Activated CD4-positive, alpha-beta T cell treated with anti-CD3 and anti-CD28 coated beads for 48 hours (primary cell): ENCODE measurements at regions not wholly inside any gene's neighbourhood (a gene's known extent, or its start where the extent isn't known, plus 50 kb on each side); places are given as distances from the start of the nearest gene placed in this dataset.
"Not testable (repeated sequence)": the region's sequence is repeated elsewhere in the genome, so short reads cannot be mapped to it uniquely, and the experiment has no call there.

ENCODE experiments used
- DNase-seq: peaks from one replicate; pipeline ENCODE4 v3.0.0-alpha.2; 2020

DNA sequence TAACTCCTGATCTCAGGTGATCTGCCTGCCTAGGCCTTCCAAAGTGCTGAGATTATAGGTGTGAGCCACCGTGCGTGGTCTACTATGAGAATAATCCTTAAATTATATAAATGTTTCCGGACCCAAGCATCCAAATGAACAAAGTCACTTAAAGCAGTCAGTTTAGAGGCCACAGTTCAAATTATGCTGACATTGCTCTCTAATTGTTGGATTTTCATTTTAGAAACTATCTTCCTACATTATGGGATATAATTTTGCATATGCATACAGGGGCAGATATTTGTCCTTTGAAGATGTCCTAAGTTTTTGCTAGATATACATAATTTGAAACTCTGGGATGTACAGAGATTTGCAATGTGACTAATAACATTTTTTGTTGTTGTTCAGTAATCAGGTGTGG is 390.1 kb downstream of the RND3 start:
- no peak for DNase-seq

DNA sequence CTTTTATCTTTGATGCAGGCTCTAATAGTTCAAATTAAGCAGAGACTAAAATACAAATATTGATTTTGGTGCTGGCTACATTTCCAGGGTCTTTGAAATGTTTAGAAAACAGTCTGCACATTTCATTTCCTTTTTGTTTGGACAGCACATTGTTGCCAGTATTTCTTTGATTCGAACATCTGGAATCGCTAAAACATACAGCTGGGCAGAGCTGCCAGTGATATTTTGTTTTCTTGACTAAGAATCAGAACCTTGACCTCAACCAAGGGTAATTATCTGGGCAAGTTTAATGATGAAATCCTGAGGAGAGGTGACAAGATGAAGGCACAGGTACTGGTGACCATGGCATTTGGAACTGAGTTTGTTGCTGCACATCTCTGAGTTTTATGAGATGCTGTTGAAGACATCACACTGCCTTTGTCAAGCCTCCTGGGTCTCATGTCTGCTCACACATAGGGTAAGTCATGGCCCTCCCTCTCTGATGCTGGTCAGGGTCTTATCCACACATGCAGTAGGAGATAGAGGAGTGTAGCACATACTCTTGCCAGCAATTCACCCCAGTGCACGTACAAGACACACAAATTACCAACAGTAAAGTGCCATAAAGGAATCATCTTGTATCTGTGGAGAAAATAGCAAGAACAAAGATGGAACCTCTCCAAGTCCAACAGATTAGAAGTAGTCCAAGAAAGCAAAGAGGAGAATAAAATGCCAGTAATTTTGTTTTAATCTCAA is 391.9 kb downstream of the RND3 start:
- DNase-seq: no peak

DNA sequence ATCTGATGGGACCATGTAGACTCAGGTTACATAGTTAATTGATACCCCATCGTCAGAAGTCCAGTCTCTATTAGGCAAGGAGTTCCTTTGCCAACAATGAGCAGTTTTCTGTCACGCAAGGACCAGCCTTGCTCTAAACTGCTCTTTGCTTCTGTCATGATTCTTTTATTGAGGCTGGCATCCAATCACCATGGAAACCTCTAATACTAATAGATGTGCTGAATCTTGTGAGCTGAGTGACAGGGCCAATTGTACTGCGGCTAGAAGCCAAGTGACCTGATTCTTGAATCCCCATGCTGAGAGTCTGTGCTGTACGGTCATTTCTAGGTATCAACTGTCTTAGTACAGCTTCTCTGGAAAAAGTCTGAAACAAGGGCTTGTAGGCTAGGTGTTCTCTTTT is 395.6 kb downstream of the RND3 start:
- DNase-seq: no peak

DNA sequence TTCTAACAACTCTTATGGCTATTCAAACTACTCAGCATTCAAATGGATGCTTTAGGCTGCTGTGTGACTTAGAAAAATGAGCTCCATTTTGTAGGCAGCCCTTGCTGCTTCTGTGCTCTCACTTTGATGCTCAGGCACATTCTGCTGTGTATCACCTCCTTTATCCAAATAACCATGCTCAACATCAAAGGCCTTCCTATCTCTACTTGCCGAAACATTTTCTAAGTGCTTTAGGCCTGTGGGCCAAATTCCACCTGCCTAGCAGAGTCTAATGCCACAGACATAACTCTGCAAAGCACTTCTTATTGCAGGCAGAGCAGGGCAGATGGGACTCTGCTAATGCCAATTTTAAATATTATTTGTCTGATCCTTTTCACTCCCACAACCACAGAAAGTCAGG is 397.4 kb downstream of the RND3 start:
- DNase-seq: no peak

DNA sequence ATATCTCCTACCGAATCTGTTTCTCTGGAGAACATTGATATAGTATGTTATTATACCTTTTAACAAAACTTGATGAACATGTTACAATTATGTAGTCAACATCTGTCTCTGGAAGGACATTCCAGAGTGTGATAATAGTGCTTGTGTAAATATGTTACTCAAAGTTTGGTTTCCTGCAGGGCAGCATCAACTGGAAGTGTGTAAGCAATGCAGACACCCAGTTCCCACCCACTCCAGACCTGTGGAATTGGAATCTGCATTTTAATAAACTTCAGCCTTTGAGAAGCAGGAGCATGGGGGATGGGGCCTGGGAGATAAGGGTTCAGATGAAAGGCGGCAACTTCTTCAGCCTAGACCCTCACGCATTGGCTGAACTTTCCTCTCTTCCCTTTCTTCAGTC is 398.9 kb downstream of the RND3 start:
- DNase-seq: no peak

DNA sequence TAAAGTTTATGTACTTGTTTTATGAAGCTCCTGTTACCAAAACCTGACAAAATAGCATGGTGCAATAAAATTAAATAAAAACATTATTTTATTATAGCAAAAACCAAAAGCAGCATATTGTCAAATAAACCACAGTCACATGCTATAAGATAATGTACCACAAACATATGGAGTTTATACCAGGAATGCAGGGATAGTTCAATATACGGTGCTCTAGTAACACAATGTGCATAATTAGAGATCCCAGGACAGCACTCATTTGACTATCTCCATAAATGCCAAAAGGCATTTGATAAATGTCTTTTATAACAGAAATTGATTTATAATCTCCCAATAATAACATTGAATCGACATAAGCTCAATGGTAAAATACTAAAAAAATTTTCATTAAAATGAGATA is 402.0 kb downstream of the RND3 start:
- no peak for DNase-seq

DNA sequence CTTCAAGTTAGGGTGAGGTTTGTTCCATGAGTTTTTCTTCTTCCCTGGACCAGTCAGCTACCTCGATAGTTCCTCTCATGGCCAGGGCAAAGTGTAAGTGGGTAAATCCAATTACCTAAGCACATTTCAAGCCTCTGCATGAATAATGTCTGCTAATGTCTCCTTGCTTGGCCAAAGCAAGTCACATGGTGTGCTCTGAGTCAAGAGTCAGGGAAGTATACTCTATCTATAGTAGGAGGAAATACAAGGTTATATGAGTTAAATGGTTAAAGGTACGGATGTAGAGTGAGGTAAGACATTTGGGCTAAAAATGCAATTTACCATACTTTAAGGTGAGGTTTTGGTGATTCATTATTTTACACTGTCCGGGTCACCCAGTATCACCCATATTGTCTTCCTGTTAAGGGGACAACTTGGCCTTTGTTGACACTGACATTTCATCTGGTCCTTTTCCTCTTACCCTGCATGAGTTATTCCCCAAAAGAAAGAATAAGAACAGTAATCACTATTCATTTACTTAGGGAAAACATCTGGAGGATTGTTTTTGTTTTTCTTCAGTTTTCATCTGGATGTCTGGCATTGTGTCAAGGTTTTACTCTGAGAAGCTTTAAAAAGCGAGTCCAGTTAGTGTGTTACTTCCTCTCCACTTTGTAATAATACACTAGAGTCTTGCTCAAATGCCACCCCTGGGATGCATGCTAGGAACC is 405.5 kb downstream of the RND3 start:
- no peak for DNase-seq

DNA sequence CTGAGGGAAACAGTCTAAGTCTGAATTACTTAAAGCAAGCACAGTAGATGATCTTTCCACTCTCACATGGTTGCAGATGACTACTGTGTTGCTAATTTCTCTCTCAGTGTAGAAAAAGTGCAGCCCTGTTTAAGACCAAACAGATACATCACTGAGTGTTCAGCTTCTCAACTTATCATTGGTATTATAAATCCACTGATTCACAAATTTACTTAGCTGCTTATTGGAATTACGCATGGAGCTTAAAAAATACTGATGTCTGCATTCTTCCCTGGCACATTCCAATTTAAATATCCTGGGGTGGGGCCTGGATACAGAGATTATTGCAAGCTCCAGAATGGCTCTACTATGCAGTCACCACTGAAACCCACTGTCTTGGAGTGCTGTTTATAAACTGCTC is 411.2 kb downstream of the RND3 start:
- DNase-seq: no peak

DNA sequence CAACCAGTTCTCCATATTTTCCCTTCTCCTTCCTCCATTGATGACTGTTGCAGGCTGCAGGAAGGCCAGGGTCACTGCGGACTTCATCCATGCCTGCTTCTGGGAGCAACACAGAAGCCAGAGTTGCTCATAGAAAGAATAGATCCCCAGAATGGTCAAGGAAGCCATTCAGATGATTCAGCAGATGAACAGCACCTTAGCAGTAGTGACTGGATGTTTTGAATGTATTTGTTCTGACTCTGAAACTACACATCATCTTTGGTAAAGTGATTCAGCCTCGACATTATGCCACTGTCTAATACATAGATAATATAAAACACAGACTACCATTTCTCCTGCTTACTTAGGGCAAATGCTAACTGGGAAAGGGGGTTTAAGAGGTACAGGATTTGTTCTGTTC is 411.6 kb downstream of the RND3 start:
- DNase-seq: no peak

DNA sequence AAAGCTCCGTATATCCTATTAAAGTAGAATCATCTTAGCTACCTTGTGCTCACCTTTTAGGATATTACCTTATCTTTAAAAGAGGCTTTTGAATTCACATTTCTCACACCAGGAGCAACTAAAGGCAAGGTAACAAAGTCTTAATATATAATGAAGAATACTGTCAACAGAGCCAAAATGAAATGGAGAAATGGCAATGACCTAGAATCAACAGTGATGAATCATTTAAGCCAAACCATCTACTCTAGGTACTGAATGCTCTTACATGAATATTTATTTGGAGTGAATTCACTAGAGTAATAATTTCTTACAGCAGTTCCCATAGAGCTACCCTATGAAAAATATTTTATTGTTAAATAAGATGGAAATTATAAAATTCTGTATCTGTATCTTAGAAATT is 421.0 kb downstream of the RND3 start:
- DNase-seq: no peak

DNA sequence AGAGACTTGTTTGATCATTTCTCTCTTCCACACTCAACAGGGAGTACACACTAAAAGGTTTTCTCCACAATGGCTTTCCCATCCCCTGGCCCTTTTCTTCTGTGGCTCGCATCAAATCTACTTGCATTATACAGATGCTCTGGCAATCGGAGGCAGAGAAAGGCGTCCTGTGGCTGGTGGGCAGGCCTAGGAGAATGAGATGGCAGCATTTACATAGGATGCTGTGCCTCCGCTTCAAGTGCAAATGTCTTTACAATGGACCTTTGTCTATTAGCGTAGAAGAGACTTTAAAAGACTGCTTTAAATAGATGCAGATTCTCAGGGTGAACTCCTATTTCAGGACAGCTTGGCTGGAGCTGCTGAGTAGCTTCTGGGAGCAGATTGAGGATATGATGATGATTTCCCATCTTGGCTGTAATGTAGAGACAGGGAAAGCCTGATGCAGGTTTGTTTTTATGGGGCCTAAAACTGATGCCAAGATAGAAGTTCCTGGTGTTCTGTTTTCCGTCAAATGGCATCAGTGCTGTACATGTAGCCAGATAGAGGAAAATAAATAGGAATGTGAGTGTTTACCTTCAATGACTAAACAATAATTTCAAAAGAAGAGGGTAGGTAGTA is 423.4 kb downstream of the RND3 start:
- no peak for DNase-seq

DNA sequence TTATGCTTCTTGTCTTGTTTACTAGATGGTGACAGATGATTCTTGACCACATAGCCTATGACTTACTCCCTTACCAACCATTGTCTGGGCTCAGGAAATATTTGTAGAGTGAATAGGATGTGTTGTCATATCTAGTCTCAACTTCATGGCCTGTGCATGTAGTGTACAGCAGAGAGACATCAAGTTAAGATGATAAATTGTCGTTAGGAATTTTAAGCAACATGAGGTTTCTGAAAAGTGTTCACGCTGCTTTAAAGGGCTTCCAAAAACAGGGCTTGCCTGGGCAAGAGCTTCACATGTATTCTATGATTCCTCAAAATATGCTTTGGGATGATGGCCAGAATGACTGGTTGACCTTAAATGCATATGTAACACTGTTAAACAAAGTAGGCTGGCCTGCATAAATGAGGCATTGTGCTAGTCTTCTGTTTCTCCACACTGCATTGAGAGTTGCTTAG is 424.0 kb downstream of the RND3 start:
- DNase-seq: no peak

DNA sequence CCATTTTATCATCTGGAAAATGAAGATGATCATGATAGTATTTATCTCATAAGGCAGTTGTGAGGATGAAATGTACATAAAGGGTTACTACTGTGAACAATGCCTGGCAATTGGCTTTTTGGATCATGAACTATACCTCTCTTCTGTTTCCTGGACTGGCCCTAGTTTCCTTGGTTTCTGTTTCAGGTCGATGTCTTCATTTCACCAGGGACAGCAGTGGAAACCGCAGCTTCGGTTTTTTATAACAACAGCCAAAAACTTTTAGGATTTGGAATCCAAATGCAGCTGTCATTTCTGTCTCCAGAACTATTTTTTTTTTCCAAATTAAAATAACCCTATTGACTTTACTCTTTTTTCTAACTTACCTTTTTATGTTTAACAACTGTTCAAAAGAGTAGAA is 425.1 kb downstream of the RND3 start:
- DNase-seq: no peak

DNA sequence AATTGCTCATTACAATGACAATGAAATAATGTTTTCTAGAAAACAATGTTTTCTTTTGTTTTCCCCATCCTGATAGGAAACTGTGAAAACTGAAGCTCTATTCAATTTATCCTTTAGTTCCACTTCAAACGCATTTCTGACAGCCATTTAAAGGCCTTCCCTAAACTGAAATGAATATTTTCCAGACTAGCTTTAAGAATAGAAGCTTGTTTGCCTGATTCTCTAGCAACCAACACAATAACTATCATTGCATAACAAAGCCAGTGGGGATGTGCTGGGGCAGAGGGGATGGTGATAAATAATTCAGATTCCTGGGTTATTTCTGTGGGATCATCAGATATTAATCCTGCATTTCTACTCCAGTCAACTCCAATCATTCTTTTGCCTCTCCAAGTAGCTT is 427.1 kb downstream of the RND3 start:
- no peak for DNase-seq

DNA sequence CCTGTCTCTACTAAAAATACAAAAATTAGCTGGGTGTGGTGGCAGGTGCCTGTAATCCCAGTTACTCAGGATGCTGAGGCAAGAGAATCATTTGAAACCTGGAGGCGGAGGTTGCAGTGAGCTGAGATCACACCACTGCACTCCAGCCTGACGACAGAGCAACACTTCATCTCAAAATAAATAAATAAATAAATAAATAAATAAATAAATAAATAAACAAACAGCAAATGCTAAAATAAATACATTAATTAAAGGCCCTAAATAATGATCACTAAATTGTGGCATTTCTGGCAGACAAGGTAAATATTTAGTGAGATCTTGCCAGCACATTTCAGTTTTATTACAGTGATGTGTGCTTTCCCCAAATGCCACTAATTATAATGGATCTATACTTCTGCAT is 427.8 kb downstream of the RND3 start:
- DNase-seq: not testable (repeated sequence)

DNA sequence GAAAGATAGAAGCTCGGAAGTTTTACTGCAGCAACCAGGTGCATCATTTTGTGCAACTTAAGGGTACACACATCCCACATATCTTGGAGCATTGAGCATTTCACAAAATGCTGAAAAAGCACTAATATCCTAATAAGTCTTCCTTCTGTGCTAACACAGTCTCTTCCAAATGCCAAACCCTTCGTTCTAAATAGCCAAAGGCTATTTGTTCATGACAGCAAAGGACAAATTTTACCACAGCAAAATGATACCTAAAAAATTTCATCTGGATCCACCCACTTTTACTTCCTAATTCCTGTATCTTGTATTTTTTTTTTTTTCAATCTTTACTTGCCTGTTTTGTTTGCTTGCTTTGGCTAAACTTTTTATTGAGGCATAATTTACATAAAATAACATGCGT is 435.0 kb downstream of the RND3 start:
- DNase-seq: no peak

DNA sequence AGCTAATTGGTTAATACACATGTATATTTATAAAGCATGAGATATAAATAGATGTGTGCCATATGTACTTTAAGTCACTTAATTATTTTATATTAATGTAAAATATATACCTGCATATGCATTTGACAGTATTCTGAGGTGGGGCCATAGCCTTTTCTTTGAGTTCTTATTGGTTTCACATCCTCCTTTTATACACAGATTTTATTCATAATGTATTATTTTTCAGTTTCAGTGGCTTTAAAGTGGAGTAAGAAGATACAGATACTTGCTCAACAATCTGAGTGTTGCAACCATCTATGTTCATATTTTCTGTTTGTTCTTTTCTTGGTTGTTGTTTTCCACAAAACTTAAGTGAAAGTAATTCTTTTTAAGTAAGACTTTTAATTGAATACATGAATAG is 436.5 kb downstream of the RND3 start:
- no peak for DNase-seq

DNA sequence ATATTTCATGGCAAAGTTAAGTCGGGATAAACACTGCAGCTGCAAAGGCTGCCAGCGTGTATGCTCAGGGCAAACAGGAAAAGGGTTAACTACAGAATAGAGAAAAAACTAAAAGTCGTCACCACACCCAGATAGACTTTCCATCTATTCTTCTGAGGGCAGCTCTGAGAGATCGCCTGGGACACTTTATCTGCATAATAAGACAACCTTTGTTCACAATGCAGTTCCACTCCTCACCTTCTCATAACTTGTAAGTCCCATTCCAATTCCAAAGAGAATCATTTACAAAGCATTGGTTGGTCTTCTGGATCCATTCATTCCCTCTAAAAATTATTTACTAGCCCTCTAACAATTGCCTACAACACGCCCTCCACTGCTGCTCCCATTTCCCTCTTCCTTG is 437.4 kb downstream of the RND3 start:
- no peak for DNase-seq

DNA sequence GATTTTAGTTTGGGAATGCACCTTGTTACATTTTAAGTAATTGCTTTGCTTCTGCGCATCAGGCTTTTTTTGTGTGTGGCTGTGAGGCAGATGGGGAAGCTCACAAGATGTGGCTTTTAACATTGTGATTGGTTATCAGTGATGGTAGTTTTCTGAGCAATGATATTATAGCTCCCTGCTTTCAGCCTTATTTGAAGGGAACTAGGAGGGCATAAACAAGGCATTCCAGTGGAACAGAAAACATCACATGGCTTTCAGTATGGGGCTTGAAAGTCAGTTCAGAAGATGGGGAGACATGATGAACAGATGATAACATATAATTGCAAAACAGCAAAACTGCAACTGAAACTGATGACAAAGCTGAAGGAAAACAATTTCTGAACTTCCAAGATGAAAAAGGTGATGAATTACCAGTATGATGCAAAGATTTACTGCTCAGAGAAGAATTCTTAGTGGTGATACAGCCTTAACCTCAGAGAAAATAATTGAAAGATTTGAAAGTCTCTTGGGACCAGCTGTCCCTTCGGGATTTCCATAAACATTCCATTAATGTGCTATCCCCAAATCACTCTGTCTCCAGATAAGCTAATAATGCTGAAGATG is 439.7 kb downstream of the RND3 start:
- no peak for DNase-seq

DNA sequence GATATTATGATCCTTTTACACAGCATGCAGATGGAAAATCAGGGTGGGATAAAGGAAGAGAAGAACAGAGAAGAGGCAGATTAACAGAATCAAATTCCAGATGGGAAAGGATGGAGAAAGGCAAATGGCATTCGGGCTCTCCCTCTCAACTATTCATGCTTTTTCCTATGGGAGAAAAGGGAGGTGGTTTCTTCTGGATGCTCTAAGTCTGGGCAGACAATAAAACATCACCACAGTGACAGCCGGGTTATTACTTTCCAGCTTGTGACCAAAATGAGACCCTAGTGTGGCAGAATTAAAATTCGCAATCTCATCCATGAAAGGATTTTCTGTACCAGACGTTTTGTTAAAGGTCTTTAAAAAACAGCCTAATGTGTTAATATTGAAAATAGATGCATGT is 440.7 kb downstream of the RND3 start:
- no peak for DNase-seq

DNA sequence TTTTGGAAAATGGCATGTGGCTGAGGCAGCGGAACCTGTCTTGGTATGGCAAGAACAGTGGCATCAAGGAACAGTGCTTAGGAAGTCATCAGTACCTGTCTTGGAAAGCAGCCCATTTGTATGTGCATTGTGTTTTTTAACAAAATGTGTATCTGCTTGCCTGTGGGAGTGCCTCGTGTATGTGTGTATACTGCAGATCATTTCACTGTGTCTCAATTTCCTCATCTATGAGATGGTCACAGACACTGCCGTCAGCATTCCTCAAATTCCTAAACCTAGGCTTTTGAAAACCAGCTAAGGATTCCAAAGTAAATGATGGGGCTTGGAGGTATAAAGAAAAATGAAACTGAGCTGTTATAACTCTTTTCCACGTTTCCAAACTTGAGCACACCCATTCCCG is 441.3 kb downstream of the RND3 start:
- DNase-seq: no peak

DNA sequence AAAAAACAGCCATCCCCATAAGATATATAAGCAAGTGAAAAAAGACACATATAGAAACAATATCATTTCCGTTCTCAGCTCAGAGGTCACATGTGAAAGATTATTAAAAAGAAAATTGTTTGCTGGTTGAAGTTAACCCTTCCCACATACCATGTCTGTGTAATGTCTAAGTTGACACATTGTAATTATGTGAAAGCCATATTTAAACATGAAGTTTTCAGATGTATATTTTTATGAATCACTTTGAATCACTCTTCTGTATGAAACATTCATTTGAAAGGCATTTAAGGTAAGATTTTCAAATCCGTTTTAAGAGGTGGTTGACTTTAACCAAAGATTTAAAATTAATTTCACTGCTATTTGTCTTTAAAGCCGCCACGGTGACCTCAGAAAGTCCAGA is 441.9 kb downstream of the RND3 start:
- DNase-seq: no peak

DNA sequence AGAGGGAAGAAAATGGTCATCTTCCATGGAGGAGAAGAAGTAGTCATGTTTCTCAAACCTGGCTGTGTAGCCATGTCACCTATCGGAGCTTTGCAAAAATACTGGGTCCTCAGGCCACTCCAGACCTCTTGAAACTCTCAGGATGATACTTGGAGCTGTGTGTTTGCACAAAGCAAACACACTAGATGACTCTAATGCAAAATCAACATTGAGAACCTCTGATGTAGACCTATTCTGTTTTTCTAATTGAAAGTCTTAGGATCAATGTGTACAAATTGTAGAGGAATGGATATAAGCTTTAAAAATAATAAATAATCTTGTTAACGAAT is 444.3 kb downstream of the RND3 start:
- DNase-seq: no peak

DNA sequence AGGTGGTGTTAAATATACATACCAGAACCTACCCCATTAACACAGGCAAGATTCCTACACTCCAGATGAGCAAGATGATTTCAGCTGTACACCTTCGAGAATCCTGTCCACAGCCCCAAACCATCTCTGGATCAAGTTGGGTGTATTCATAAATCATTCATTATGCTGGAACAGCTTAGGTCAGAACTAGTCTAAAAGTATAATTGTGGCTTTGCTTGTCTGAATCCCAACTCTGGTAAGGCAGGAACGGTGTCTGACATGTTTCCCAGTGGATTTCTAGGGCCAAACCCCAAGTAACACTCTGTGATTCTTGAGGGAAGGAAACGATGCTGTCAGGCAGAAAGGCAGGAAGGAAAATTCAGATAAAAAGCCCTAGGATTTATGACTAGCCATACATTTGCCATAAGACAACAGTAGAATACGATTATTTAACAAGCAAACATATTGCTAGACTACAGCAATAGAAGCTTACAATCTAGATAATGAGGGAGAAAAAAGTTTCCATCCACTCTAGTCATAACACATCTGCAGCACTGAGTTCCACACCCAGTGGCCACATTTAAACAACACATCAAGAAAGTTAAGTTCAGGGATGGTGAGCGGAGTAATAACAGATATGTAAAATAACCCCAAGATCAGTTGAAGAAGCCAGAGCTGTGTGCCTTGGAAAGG is 444.8 kb downstream of the RND3 start:
- no peak for DNase-seq
